Activated B cell treated with CpG ODN at 0.5 μM for 24 hours (primary cell): ENCODE measurements at regions not wholly inside any gene's neighbourhood (a gene's known extent, or its start where the extent isn't known, plus 50 kb on each side); places are given as distances from the start of the nearest gene placed in this dataset.
"Not testable (repeated sequence)": the region's sequence is repeated elsewhere in the genome, so short reads cannot be mapped to it uniquely, and the experiment has no call there.

Experiments
- ATAC-seq: fragments of 200-7000 bp; cut with Tn5 transposase; one replicate; pipeline ENCODE4 v1.10.0; 2021; ENCODE audit warnings: low read depth, mild to moderate bottlenecking, moderate library complexity
- CTCF ChIA-PET: fragments of 350-600 bp; sonication (Branson Sonifier 250); formaldehyde crosslinking; loops from one replicate; lab custom pipeline; 2021; ENCODE audit warnings: antibody characterized with exemption; lab: Charles Lee
- POLR2A ChIA-PET: fragments of 350-600 bp; sonication (Branson Sonifier 250); formaldehyde crosslinking; loops from one replicate; lab custom pipeline; 2021; ENCODE audit warnings: antibody characterized with exemption; lab: Charles Lee
- DNase-seq: peaks from one replicate; pipeline ENCODE4 v3.0.0; 2022
- H3K27ac Mint-ChIP-seq: one replicate; pipeline ENCODE4 v1.8.0; 2020; ENCODE audit warnings: mixed read lengths
- H3K27me3 Mint-ChIP-seq: one replicate; pipeline ENCODE4 v1.8.0; 2021; ENCODE audit warnings: mixed read lengths
- H3K36me3 Mint-ChIP-seq: one replicate; pipeline ENCODE4 v1.8.0; 2021; ENCODE audit warnings: low read depth, mixed read lengths
- H3K4me1 Mint-ChIP-seq: one replicate; pipeline ENCODE4 v1.8.0; 2021; ENCODE audit warnings: mixed read lengths
- H3K4me3 Mint-ChIP-seq: one replicate; pipeline ENCODE4 v1.8.0; 2020; ENCODE audit warnings: mild to moderate bottlenecking, mixed read lengths
- H3K9me3 Mint-ChIP-seq: one replicate; pipeline ENCODE4 v1.8.0; 2020; ENCODE audit warnings: mixed read lengths
- CTCF ChIP-seq: fragments of 200-600 bp; IDR thresholded peaks from one replicate; pipeline ENCODE4 v1.8.0; 2022; ENCODE audit warnings: antibody characterized with exemption, mild to moderate bottlenecking
- intact Hi-C: fragments of 100-400 bp; cut with micrococcal nuclease; formaldehyde crosslinking; loops from one replicate; pipeline ENCODE4 v1.15.1; 2024

- DNase-seq (no peak), ATAC-seq (no peak)
- Mint-ChIP-seq H3K27me3 (peaks cover 38% of the 10 kb centered on the region), H3K9me3 (peaks cover 5% of the 10 kb centered on the region), H3K36me3 (peaks cover 3% of the 10 kb centered on the region), H3K4me1 (peaks cover 2% of the 10 kb centered on the region), H3K27ac (no peak overlapping the region), H3K4me3 (no peak overlapping the region)
- intact Hi-C loops: no loop called here
- TF ChIP-seq CTCF: no peak
- POLR2A ChIA-PET: no interaction called here
- CTCF ChIA-PET: no interaction called here
Observed at GRCh38 chr3:184498986-184499606, 62.5 kb upstream of the EPHB3 start.

GRCh38 chr3:184500344-184500923 lies 61.2 kb upstream of the EPHB3 start:
- intact Hi-C loops: no loop called here
- Mint-ChIP-seq H3K27ac (no peak overlapping the region), H3K27me3 (peaks cover 40% of the 10 kb centered on the region), H3K4me1 (peaks cover 2% of the 10 kb centered on the region), H3K9me3 (peaks cover 5% of the 10 kb centered on the region), H3K36me3 (peaks cover 3% of the 10 kb centered on the region), H3K4me3 (no peak overlapping the region)
- DNase-seq: no peak
- ATAC-seq: no peak
- CTCF ChIA-PET: no interaction called here
- POLR2A ChIA-PET: no interaction called here
- no peak for TF ChIP-seq CTCF

- Mint-ChIP-seq H3K4me3 (no peak overlapping the region), H3K27ac (no peak overlapping the region), H3K36me3 (peaks cover 3% of the 10 kb centered on the region), H3K9me3 (peaks cover 5% of the 10 kb centered on the region), H3K4me1 (no peaks in the 10 kb centered on the region), H3K27me3 (peaks cover 48% of the 10 kb centered on the region)
- intact Hi-C loops: no loop called here
- DNase-seq (no peak), ATAC-seq (no peak)
- no peak for TF ChIP-seq CTCF
- CTCF ChIA-PET: interaction anchor here (2.4 kb wide), 1 partner anchor 11 kb away, joined by 7 read pairs; no protein-coding TSS in a partner anchor
- POLR2A ChIA-PET: no interaction called here
Observed at GRCh38 chr3:184502123-184502667, 59.4 kb upstream of the EPHB3 start.

GRCh38 chr3:184502841-184503240 lies 58.7 kb upstream of the EPHB3 start:
- intact Hi-C loops, H3K27ac Mint-ChIP-seq, H3K36me3 Mint-ChIP-seq, H3K4me3 Mint-ChIP-seq, H3K4me1 Mint-ChIP-seq, H3K9me3 Mint-ChIP-seq, POLR2A ChIA-PET, ATAC-seq, DNase-seq: not testable (repeated sequence)
- CTCF ChIA-PET: interaction anchor here (2.4 kb wide), 1 partner anchor 10 kb away, joined by 7 read pairs; no protein-coding TSS in a partner anchor
- H3K27me3 Mint-ChIP-seq: peaks cover 46% of the 10 kb centered on the region

GRCh38 chr3:184503647-184504046 lies 57.9 kb upstream of the EPHB3 start:
- POLR2A ChIA-PET: no interaction called here
- CTCF ChIA-PET: interaction anchor here (2.4 kb wide), 1 partner anchor 10 kb away, joined by 7 read pairs; no protein-coding TSS in a partner anchor

More at GRCh38 chr3:184503647-184504046, 57.9 kb upstream of the EPHB3 start:
- Mint-ChIP-seq H3K27me3 (peaks cover 39% of the 10 kb centered on the region), H3K4me3 (no peak overlapping the region), H3K36me3 (peaks cover 3% of the 10 kb centered on the region), H3K27ac (no peak overlapping the region), H3K4me1 (no peaks in the 10 kb centered on the region), H3K9me3 (peaks cover 5% of the 10 kb centered on the region)
- intact Hi-C loops: no loop called here
- DNase-seq (no peak), ATAC-seq (no peak)
- no peak for TF ChIP-seq CTCF
